Panc1 (cell line): ENCODE measurements at regions not wholly inside any gene's neighbourhood (a gene's known extent, or its start where the extent isn't known, plus 50 kb on each side); places are given as distances from the start of the nearest gene placed in this dataset.

ENCODE experiments used
- ATAC-seq: fragments of 200-7000 bp; cut with Tn5 transposase; 2 replicates; pipeline ENCODE4 v1.9.1; 2020; ENCODE audit warnings: mild to moderate bottlenecking, moderate library complexity
- BruUV-seq: library from RNA; stranded (reverse); fragments of 400-500 nt; replicated peaks from 2 replicates; lab custom pipeline; 2021; lab: Mats Ljungman, UMichigan
- CTCF ChIA-PET: fragments of 300-600 bp; sonication (Branson Sonifier 250); formaldehyde crosslinking; loops from one replicate; lab custom pipeline; 2022; ENCODE audit warnings: antibody characterized with exemption; lab: Charles Lee
- POLR2A ChIA-PET: fragments of 300-600 bp; sonication (Branson Sonifier 250); formaldehyde crosslinking; loops from one replicate; lab custom pipeline; 2022; ENCODE audit warnings: antibody characterized with exemption; lab: Charles Lee
- DNase-seq: peaks from one replicate; pipeline ENCODE4 v3.0.0-alpha.2; 2010; ENCODE audit warnings: low read depth, low spot score
- H3K27ac ChIP-seq: 2 replicates; pipeline ENCODE4 v1.5.1; 2011; ENCODE audit warnings: mild to moderate bottlenecking, low read length, inconsistent platforms
- H3K27me3 ChIP-seq: fragments of 200-500 bp; sonication (Bioruptor generic); 2 replicates; pipeline ENCODE4 v1.6.0; 2014; ENCODE audit warnings: low read length, inconsistent platforms; ENCODE audit not compliant: control insufficient read depth, insufficient read depth
- H3K36me3 ChIP-seq: fragments of 200-500 bp; sonication (Bioruptor generic); 2 replicates; pipeline ENCODE4 v1.5.1; 2014; ENCODE audit warnings: inconsistent platforms, mild to moderate bottlenecking, low read length, moderate library complexity; ENCODE audit not compliant: control insufficient read depth, insufficient read depth
- H3K4me1 ChIP-seq: 2 replicates; pipeline ENCODE4 v1.5.1; 2011; ENCODE audit warnings: inconsistent platforms, mild to moderate bottlenecking, low read length, moderate library complexity; ENCODE audit not compliant: control insufficient read depth, insufficient read depth
- H3K4me3 ChIP-seq, 2 experiments: 2 replicates each; pipeline ENCODE4 v1.5.1; 2011 to 2012; ENCODE audit warnings: low read depth in 2 of 2, low read length in 2 of 2, mild to moderate bottlenecking in 2 of 2, inconsistent platforms in 1 of 2, moderate library complexity in 1 of 2
- H3K9me3 ChIP-seq: fragments of 200-500 bp; sonication (Bioruptor generic); 2 replicates; pipeline ENCODE4 v1.5.1; 2014; ENCODE audit warnings: low read depth, mild to moderate bottlenecking, inconsistent platforms, low read length, moderate library complexity; ENCODE audit not compliant: control insufficient read depth, insufficient read depth
- CTCF ChIP-seq: fragments of 450-650 bp; IDR thresholded peaks from 2 replicates; pipeline ENCODE4 v1.5.1; 2017; ENCODE audit warnings: mild to moderate bottlenecking
- POLR2AphosphoS5 ChIP-seq: IDR thresholded peaks from 2 replicates; pipeline ENCODE4 v1.6.1; 2012; ENCODE audit warnings: mild to moderate bottlenecking, low read depth, low read length, moderate library complexity
- REST ChIP-seq, 2 experiments: IDR thresholded peaks; 2 replicates each; pipeline ENCODE4 v1.6.1; 2011 to 2012; ENCODE audit warnings: low read depth in 2 of 2, control low read depth in 1 of 2, low read length in 1 of 2, mild to moderate bottlenecking in 1 of 2, moderate library complexity in 1 of 2; ENCODE audit not compliant: insufficient read depth in 1 of 2
- SIN3A ChIP-seq: IDR thresholded peaks from 2 replicates; pipeline ENCODE4 v1.6.1; 2012; ENCODE audit warnings: low read depth, mild to moderate bottlenecking, low read length, moderate library complexity, borderline replicate concordance; ENCODE audit not compliant: insufficient read depth
- TCF7L2 ChIP-seq: IDR thresholded peaks from 2 replicates; pipeline ENCODE4 v1.6.1; 2011; ENCODE audit warnings: mild to moderate bottlenecking, low read depth, low read length, inconsistent platforms
- in situ Hi-C: cut with HindIII; loops from 2 replicates; pipeline ENCODE4 v1.10.0; 2016; ENCODE audit warnings: low sequenced_read_pairs, low pct_unique_long_range_greater_than_20kb
- intact Hi-C: fragments of 100-400 bp; cut with micrococcal nuclease; formaldehyde crosslinking; loops from one replicate; pipeline ENCODE4 v1.10.0; 2022; ENCODE audit not compliant: unreplicated experiment

GRCh38 chr15:98164571-98164970 is 204.1 kb downstream of the ARRDC4 start:
- ChIA-PET POLR2A (no interaction called here), CTCF (no interaction called here)
- BruUV-seq: no TSS peak
- H3K4me3 ChIP-seq: no peak overlapping the region
- H3K27me3 ChIP-seq: no peaks in the 10 kb centered on the region; the same call in 1 of the 2 replicates
- in situ Hi-C loops: no loop called here
- TF ChIP-seq REST (IDR thresholded peaks at IDR 0.05; ENCODE audit: insufficient read depth in 1 of 2, low read depth in 2 of 2, low read length in 1 of 2) (no peak), SIN3A (no peak), POLR2AphosphoS5 (no peak), CTCF (no peak)
- H3K9me3 ChIP-seq: no peaks in the 10 kb centered on the region
- intact Hi-C loops: no loop called here
- H3K27ac ChIP-seq: no peak overlapping the region
- no peak for ATAC-seq
- H3K4me1 ChIP-seq: no peaks in the 10 kb centered on the region
- H3K36me3 ChIP-seq: no peaks in the 10 kb centered on the region
- no peak for DNase-seq

GRCh38 chr15:98164986-98165385 is 204.5 kb downstream of the ARRDC4 start:
- Histone ChIP-seq H3K27me3 (no peaks in the 10 kb centered on the region; the same call in 1 of the 2 replicates), H3K36me3 (no peaks in the 10 kb centered on the region), H3K4me3 (no peak overlapping the region), H3K27ac (no peak overlapping the region), H3K4me1 (no peaks in the 10 kb centered on the region), H3K9me3 (no peaks in the 10 kb centered on the region)
- ATAC-seq: no peak
- CTCF ChIA-PET: no interaction called here
- DNase-seq: no peak
- TF ChIP-seq POLR2AphosphoS5 (no peak), REST (IDR thresholded peaks at IDR 0.05; ENCODE audit: insufficient read depth in 1 of 2, low read depth in 2 of 2, low read length in 1 of 2) (no peak), TCF7L2 (no peak), CTCF (no peak), SIN3A (no peak)
- BruUV-seq: no TSS peak
- in situ Hi-C loops: no loop called here
- POLR2A ChIA-PET: no interaction called here
- intact Hi-C loops: no loop called here
